OCI-LY1 (cell line): ENCODE measurements at regions not wholly inside any gene's neighbourhood (a gene's known extent, or its start where the extent isn't known, plus 50 kb on each side); places are given as distances from the start of the nearest gene placed in this dataset.

Experiments used
- H2AFZ ChIP-seq: fragments of 200-600 bp; sonication (generic), shearing (Covaris generic); 2 replicates; pipeline ENCODE4 v1.6.0; 2014; ENCODE audit warnings: antibody characterized with exemption, mild to moderate bottlenecking, low read length
- H3F3A ChIP-seq: fragments of 200-600 bp; sonication (generic), shearing (Covaris generic); 2 replicates; pipeline ENCODE4 v1.6.0; 2014; ENCODE audit warnings: mild to moderate bottlenecking, antibody characterized with exemption, low read length, moderate library complexity; ENCODE audit not compliant: insufficient read depth
- H3K27ac ChIP-seq: fragments of 200-600 bp; sonication (generic); 2 replicates; pipeline ENCODE4 v1.5.1; 2014; ENCODE audit warnings: low read length, mixed run types, mild to moderate bottlenecking, low read depth; ENCODE audit not compliant: poor library complexity, severe bottlenecking
- H3K27me3 ChIP-seq: fragments of 200-600 bp; sonication (generic); 2 replicates; pipeline ENCODE4 v1.6.0; 2014; ENCODE audit warnings: antibody characterized with exemption, mild to moderate bottlenecking, low read length, moderate library complexity; ENCODE audit not compliant: insufficient read depth
- H3K36me3 ChIP-seq: fragments of 200-600 bp; sonication (generic); 2 replicates; pipeline ENCODE4 v1.6.1; 2014; ENCODE audit warnings: mild to moderate bottlenecking, antibody characterized with exemption, low read length, moderate library complexity, mixed read lengths; ENCODE audit not compliant: insufficient read depth
- H3K4me1 ChIP-seq: fragments of 200-600 bp; sonication (generic); 2 replicates; pipeline ENCODE4 v1.5.1; 2014; ENCODE audit warnings: mild to moderate bottlenecking, low read length, moderate library complexity; ENCODE audit not compliant: insufficient read depth, severe bottlenecking
- H3K4me2 ChIP-seq: fragments of 200-600 bp; sonication (generic), shearing (Covaris generic); 2 replicates; pipeline ENCODE4 v1.6.1; 2014; ENCODE audit warnings: low read length
- H3K4me3 ChIP-seq: fragments of 200-600 bp; sonication (generic); 2 replicates; pipeline ENCODE4 v1.5.1; 2014; ENCODE audit warnings: low read length, low read depth, mild to moderate bottlenecking, mixed read lengths; ENCODE audit not compliant: poor library complexity, severe bottlenecking
- H3K79me2 ChIP-seq: fragments of 200-600 bp; shearing (Covaris generic); 2 replicates; pipeline ENCODE4 v1.6.1; 2016; ENCODE audit warnings: mixed run types, low read length, mixed read lengths; ENCODE audit not compliant: insufficient read depth
- H3K9ac ChIP-seq: fragments of 200-600 bp; sonication (generic), shearing (Covaris generic); 2 replicates; pipeline ENCODE4 v1.6.1; 2014; ENCODE audit warnings: mild to moderate bottlenecking, low read length, mixed read lengths
- H3K9me2 ChIP-seq: fragments of 200-600 bp; sonication (generic), shearing (Covaris generic); 2 replicates; pipeline ENCODE4 v1.6.1; 2014; ENCODE audit warnings: low read depth, mild to moderate bottlenecking, low read length, mixed read lengths
- H3K9me3 ChIP-seq: fragments of 200-600 bp; shearing (Covaris generic); 2 replicates; pipeline ENCODE4 v1.6.1; 2014; ENCODE audit warnings: low read length, mixed read lengths
- H4K20me1 ChIP-seq: fragments of 200-600 bp; sonication (generic), shearing (Covaris generic); 2 replicates; pipeline ENCODE4 v1.6.0; 2016; ENCODE audit warnings: mild to moderate bottlenecking, low read length; ENCODE audit not compliant: insufficient read depth
- EZH2 ChIP-seq: fragments of 200-600 bp; sonication (generic), shearing (Covaris generic); IDR thresholded peaks from 2 replicates; pipeline ENCODE4 v1.8.0; 2017; ENCODE audit warnings: borderline replicate concordance, mixed run types, mild to moderate bottlenecking, antibody characterized with exemption, low read length, moderate library complexity, mixed read lengths
- TF ChIP-seq, protein P1 (sequence below): fragments of 200-600 bp; sonication (generic), shearing (Covaris generic); IDR thresholded peaks from 2 replicates; pipeline ENCODE4 v1.5.1; 2017; ENCODE audit warnings: mild to moderate bottlenecking, antibody characterized with exemption, low read length, moderate library complexity, mixed read lengths

- no peak for TF ChIP-seq EZH2
- TF ChIP-seq, protein P1, sequence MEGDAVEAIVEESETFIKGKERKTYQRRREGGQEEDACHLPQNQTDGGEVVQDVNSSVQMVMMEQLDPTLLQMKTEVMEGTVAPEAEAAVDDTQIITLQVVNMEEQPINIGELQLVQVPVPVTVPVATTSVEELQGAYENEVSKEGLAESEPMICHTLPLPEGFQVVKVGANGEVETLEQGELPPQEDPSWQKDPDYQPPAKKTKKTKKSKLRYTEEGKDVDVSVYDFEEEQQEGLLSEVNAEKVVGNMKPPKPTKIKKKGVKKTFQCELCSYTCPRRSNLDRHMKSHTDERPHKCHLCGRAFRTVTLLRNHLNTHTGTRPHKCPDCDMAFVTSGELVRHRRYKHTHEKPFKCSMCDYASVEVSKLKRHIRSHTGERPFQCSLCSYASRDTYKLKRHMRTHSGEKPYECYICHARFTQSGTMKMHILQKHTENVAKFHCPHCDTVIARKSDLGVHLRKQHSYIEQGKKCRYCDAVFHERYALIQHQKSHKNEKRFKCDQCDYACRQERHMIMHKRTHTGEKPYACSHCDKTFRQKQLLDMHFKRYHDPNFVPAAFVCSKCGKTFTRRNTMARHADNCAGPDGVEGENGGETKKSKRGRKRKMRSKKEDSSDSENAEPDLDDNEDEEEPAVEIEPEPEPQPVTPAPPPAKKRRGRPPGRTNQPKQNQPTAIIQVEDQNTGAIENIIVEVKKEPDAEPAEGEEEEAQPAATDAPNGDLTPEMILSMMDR = no peak
- Histone ChIP-seq H3K79me2 (no peaks in the 10 kb centered on the region), H3K9me2 (no peaks in the 10 kb centered on the region), H3K9me3 (no peaks in the 10 kb centered on the region), H4K20me1 (no peaks in the 10 kb centered on the region), H3K27me3 (peaks cover 5% of the 10 kb centered on the region; the same call in 1 of the 2 replicates), H3K9ac (no peak overlapping the region), H3K4me3 (no peak overlapping the region), H3K4me2 (no peak overlapping the region), H3K27ac (no peak overlapping the region), H3K4me1 (no peaks in the 10 kb centered on the region), H3K36me3 (no peaks in the 10 kb centered on the region), H3F3A (no peaks in the 10 kb centered on the region), H2AFZ (no peak overlapping the region)
Measured at GRCh38 chr3:30226601-30227151, 379.7 kb upstream of the TGFBR2 start.

GRCh38 chr3:30227571-30228301 lies 378.7 kb upstream of the TGFBR2 start:
- Histone ChIP-seq H3K27me3 (peaks cover 5% of the 10 kb centered on the region; the same call in 1 of the 2 replicates), H3K27ac (no peak overlapping the region), H3K9ac (no peak overlapping the region), H3F3A (no peaks in the 10 kb centered on the region), H3K4me3 (no peak overlapping the region), H3K9me3 (no peaks in the 10 kb centered on the region), H3K9me2 (no peaks in the 10 kb centered on the region), H3K36me3 (no peaks in the 10 kb centered on the region), H3K4me2 (no peak overlapping the region), H4K20me1 (no peaks in the 10 kb centered on the region), H3K79me2 (no peaks in the 10 kb centered on the region), H3K4me1 (no peaks in the 10 kb centered on the region), H2AFZ (no peak overlapping the region)
- TF ChIP-seq, protein P1 = no peak
- TF ChIP-seq EZH2 = no peak

- Histone ChIP-seq H3F3A (no peaks in the 10 kb centered on the region), H3K9me2 (no peaks in the 10 kb centered on the region), H3K36me3 (no peaks in the 10 kb centered on the region), H3K4me2 (no peak overlapping the region), H2AFZ (no peak overlapping the region), H3K4me1 (no peaks in the 10 kb centered on the region), H3K9me3 (no peaks in the 10 kb centered on the region), H3K9ac (no peak overlapping the region), H3K27ac (no peak overlapping the region), H4K20me1 (no peaks in the 10 kb centered on the region), H3K4me3 (no peak overlapping the region), H3K27me3 (peaks cover 5% of the 10 kb centered on the region; the same call in 1 of the 2 replicates), H3K79me2 (no peaks in the 10 kb centered on the region)
- TF ChIP-seq, protein P1 = no peak
- no peak for TF ChIP-seq EZH2
Measured at GRCh38 chr3:30228302-30228631, 378.1 kb upstream of the TGFBR2 start.
